Embryonic facial prominence (tissue), 1 donor: ENCODE measurements at regions not wholly inside any gene's neighbourhood (a gene's known extent, or its start where the extent isn't known, plus 50 kb on each side); places are given as distances from the start of the nearest gene placed in this dataset.
A peak's percentile ranks its signal among the peaks of the same experiment; 100 is the strongest.

Experiments used
- DNase-seq: peaks from one replicate; pipeline ENCODE4 v3.0.0-alpha.2; 2016; ENCODE audit errors: extremely low spot score

- DNase-seq = no peak
These were observed 467.0 kb upstream of the PKDCC start for GRCh38 chr2:41580806-41581205.

- DNase-seq = no peak
These were observed 452.6 kb upstream of the PKDCC start for GRCh38 chr2:41595240-41595639.

- no peak for DNase-seq
These were observed 450.1 kb upstream of the PKDCC start for GRCh38 chr2:41597680-41598079.

GRCh38 chr2:41598161-41598894 is 449.5 kb upstream of the PKDCC start:
- no peak for DNase-seq

GRCh38 chr2:41600460-41600859 is 447.4 kb upstream of the PKDCC start:
- DNase-seq = no peak

- DNase-seq = no peak
These were observed 445.5 kb upstream of the PKDCC start for GRCh38 chr2:41602341-41602740.

GRCh38 chr2:41605311-41605710 is 442.5 kb upstream of the PKDCC start:
- no peak for DNase-seq

- DNase-seq = no peak
These were observed 441.9 kb upstream of the PKDCC start for GRCh38 chr2:41605914-41606313.

GRCh38 chr2:41610501-41611190 is 437.2 kb upstream of the PKDCC start:
- DNase-seq = peak; percentile 13

- no peak for DNase-seq
These were observed 429.1 kb upstream of the PKDCC start for GRCh38 chr2:41618754-41619153.

- no peak for DNase-seq
These were observed 426.7 kb upstream of the PKDCC start for GRCh38 chr2:41621095-41621494.

- DNase-seq = no peak
These were observed 426.3 kb upstream of the PKDCC start for GRCh38 chr2:41621563-41621962.

GRCh38 chr2:41622301-41622700 is 425.5 kb upstream of the PKDCC start:
- no peak for DNase-seq

GRCh38 chr2:41626936-41627335 is 420.9 kb upstream of the PKDCC start:
- DNase-seq = no peak

- DNase-seq = no peak
These were observed 413.1 kb upstream of the PKDCC start for GRCh38 chr2:41634686-41635085.

- DNase-seq = no peak
These were observed 402.9 kb upstream of the PKDCC start for GRCh38 chr2:41644936-41645335.

GRCh38 chr2:41647468-41648050 is 400.3 kb upstream of the PKDCC start:
- no peak for DNase-seq

GRCh38 chr2:41657226-41657625 is 390.6 kb upstream of the PKDCC start:
- no peak for DNase-seq

GRCh38 chr2:41659758-41660157 is 388.1 kb upstream of the PKDCC start:
- no peak for DNase-seq

- DNase-seq = no peak
These were observed 385.4 kb upstream of the PKDCC start for GRCh38 chr2:41662461-41662860.

- no peak for DNase-seq
These were observed 384.8 kb upstream of the PKDCC start for GRCh38 chr2:41663056-41663455.

- no peak for DNase-seq
These were observed 379.3 kb upstream of the PKDCC start for GRCh38 chr2:41668529-41668928.

GRCh38 chr2:41678639-41679038 is 369.2 kb upstream of the PKDCC start:
- DNase-seq = no peak
